ENCODE measurements at regions not wholly inside any gene's neighbourhood (a gene's known extent, or its start where the extent isn't known, plus 50 kb on each side); places are given as distances from the start of the nearest gene placed in this dataset.

DNA sequence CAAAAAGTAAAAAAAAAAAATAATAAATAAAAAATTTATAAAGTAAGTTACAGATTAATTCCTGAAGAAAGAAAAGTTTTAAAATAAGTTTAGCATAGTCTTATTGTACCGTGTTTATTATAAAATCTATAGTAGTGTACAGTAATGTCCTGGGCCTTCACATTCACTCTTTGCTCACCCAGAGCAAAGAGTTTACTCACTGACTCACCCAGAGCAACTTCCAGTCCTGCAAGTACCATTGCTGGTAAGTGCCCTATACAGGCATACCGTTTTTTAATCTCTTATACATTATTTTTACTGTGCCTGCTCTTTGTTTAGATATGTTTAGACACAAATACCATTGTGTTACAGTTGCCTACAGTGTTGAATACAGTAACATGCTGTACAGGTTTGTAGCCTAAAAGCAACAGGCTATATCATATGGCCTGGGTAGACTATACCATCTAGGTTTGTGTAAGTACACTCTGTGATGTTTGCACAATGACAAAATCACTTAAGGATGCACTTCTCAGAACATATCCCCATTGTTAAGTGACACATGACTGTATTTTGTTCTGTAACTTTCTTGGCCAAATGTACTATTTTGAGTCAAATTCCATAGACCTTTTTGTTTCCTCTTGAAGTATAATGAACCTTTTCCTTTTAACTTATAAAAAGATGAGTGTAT is 199.0 kb upstream of the NUDT6 start:
- no peak overlapping the region for H3K4me3 Mint-ChIP-seq
- H3K36me3 Mint-ChIP-seq (ENCODE audit: low read depth): peaks cover 20% of the 10 kb centered on the region
- no peak for DNase-seq
- CTCF ChIA-PET: no interaction called here
- no peak overlapping the region for H3K27ac Mint-ChIP-seq
- no peaks in the 10 kb centered on the region for H3K4me1 Mint-ChIP-seq (ENCODE audit: low read depth)
- no peaks in the 10 kb centered on the region for H3K9me3 Mint-ChIP-seq
- intact Hi-C loops (cut with micrococcal nuclease): loop anchor here (10.0 kb wide), 1 partner anchor 203 kb away; no protein-coding TSS in a partner anchor
- no peaks in the 10 kb centered on the region for H3K27me3 Mint-ChIP-seq (ENCODE audit: low read depth)

GRCh38 chr4:123125477-123125876 is 203.1 kb upstream of the NUDT6 start:
- CTCF ChIA-PET: no interaction called here
- no peak for DNase-seq
- peaks cover 14% of the 10 kb centered on the region for H3K36me3 Mint-ChIP-seq (ENCODE audit: low read depth)
- H3K27me3 Mint-ChIP-seq (ENCODE audit: low read depth): no peaks in the 10 kb centered on the region
- intact Hi-C loops (cut with micrococcal nuclease): loop anchor here (10.0 kb wide), 1 partner anchor 199 kb away; no protein-coding TSS in a partner anchor
- no peak overlapping the region for H3K27ac Mint-ChIP-seq
- H3K4me3 Mint-ChIP-seq: no peak overlapping the region
- no peaks in the 10 kb centered on the region for H3K9me3 Mint-ChIP-seq
- H3K4me1 Mint-ChIP-seq (ENCODE audit: low read depth): no peaks in the 10 kb centered on the region

DNA sequence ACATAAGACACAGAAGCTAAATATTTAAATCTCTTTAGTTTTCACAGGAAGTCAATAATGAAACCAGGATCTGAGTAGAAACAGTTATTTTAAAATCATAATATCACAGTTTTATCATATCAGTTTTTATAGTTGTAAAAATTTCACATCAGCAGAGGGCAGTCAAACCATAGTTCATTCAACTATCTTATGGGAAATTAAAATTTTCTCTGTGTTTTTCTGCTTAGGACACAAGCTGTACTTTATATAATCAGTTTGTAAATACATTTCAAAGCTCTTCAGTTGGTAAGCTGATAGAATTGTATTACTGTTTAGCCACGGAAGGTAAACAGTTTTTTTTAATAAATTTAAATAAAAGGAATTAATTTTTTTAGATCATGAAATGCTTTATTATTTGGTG is 204.8 kb upstream of the NUDT6 start:
- Mint-ChIP-seq H3K9me3 (no peaks in the 10 kb centered on the region), H3K27ac (no peak overlapping the region), H3K4me3 (no peak overlapping the region), H3K27me3 (ENCODE audit: low read depth) (no peaks in the 10 kb centered on the region), H3K4me1 (ENCODE audit: low read depth) (no peaks in the 10 kb centered on the region), H3K36me3 (ENCODE audit: low read depth) (peaks cover 13% of the 10 kb centered on the region)
- no peak for DNase-seq
- intact Hi-C loops (cut with micrococcal nuclease): loop anchor here (10.0 kb wide), 1 partner anchor 198 kb away; no protein-coding TSS in a partner anchor
- CTCF ChIA-PET: no interaction called here

DNA sequence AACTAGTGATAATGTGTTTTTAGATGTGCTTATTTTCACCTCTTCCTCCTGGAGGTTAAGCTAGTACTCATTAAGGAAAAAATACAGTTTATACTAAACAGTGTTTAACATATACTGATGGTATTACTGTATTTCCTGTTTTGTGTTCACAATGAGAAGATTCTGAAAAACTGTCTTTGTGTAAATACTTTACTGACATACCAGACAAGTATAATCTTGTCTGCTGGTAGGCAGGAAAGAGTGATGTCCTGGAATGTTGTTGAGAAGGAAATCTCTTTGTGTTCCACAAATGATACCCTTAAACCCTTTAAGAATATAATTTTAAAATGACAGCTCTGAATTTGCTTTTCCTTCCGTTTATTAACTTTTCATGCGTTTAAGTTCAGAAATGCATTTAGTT is 205.5 kb upstream of the NUDT6 start:
- intact Hi-C loops (cut with micrococcal nuclease): loop anchor here (10.0 kb wide), 1 partner anchor 197 kb away; no protein-coding TSS in a partner anchor
- no peaks in the 10 kb centered on the region for H3K27me3 Mint-ChIP-seq (ENCODE audit: low read depth)
- no peak overlapping the region for H3K27ac Mint-ChIP-seq
- no peaks in the 10 kb centered on the region for H3K9me3 Mint-ChIP-seq
- H3K4me3 Mint-ChIP-seq: no peak overlapping the region
- CTCF ChIA-PET: no interaction called here
- no peaks in the 10 kb centered on the region for H3K4me1 Mint-ChIP-seq (ENCODE audit: low read depth)
- peaks cover 13% of the 10 kb centered on the region for H3K36me3 Mint-ChIP-seq (ENCODE audit: low read depth)
- no peak for DNase-seq

DNA sequence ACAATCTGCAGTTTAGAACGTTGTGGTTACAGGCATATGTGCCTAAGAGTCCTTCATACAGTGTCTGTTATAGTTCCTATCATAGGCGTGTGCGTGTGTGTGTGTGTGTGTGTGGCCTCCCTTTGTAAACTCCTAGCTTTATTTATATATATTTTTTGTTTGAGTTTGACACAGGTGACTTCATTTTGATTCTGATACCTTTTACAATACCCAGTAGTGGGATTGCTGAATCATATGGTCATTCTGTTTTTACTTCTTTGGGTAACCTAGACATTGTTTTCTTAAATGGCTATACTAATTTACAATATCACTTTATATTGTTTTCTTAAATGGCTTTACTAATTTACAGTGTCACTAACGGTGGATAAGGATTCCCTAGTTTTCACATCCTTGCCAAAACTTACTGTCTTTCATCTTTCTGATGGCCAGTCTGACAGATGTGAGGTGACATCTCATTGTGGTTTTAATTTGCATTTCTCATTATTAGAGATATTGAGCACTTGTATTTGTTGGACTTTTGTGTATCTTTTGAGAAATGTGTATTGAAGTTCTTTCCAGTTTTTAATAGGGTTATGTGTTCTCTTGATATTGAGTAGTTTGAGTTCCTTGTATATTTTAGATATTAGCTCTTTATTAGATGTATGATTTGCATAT is 211.1 kb upstream of the NUDT6 start:
- DNase-seq: no peak
- intact Hi-C loops (cut with micrococcal nuclease): no loop called here
- Mint-ChIP-seq H3K36me3 (ENCODE audit: low read depth) (peaks cover 8% of the 10 kb centered on the region), H3K27ac (no peak overlapping the region), H3K4me3 (no peak overlapping the region), H3K4me1 (ENCODE audit: low read depth) (no peaks in the 10 kb centered on the region), H3K27me3 (ENCODE audit: low read depth) (no peaks in the 10 kb centered on the region), H3K9me3 (no peaks in the 10 kb centered on the region)
- CTCF ChIA-PET: no interaction called here

GRCh38 chr4:123144616-123145015 is 222.2 kb upstream of the NUDT6 start:
- Mint-ChIP-seq H3K27ac (no peak overlapping the region), H3K4me1 (ENCODE audit: low read depth) (no peaks in the 10 kb centered on the region), H3K9me3 (peaks cover 3% of the 10 kb centered on the region), H3K4me3 (no peak overlapping the region), H3K36me3 (ENCODE audit: low read depth) (peaks cover 13% of the 10 kb centered on the region), H3K27me3 (ENCODE audit: low read depth) (no peaks in the 10 kb centered on the region)
- DNase-seq: no peak
- CTCF ChIA-PET: no interaction called here
- intact Hi-C loops (cut with micrococcal nuclease): no loop called here

- no peaks in the 10 kb centered on the region for H3K27me3 Mint-ChIP-seq (ENCODE audit: low read depth)
- intact Hi-C loops (cut with micrococcal nuclease): no loop called here
- CTCF ChIA-PET: no interaction called here
- H3K4me1 Mint-ChIP-seq (ENCODE audit: low read depth): no peaks in the 10 kb centered on the region
- H3K27ac Mint-ChIP-seq: no peak overlapping the region
- no peaks in the 10 kb centered on the region for H3K36me3 Mint-ChIP-seq (ENCODE audit: low read depth)
- no peak for DNase-seq
- H3K4me3 Mint-ChIP-seq: no peak overlapping the region
- no peaks in the 10 kb centered on the region for H3K9me3 Mint-ChIP-seq
Observed at GRCh38 chr4:123158576-123158975, 236.2 kb upstream of the NUDT6 start.

DNA sequence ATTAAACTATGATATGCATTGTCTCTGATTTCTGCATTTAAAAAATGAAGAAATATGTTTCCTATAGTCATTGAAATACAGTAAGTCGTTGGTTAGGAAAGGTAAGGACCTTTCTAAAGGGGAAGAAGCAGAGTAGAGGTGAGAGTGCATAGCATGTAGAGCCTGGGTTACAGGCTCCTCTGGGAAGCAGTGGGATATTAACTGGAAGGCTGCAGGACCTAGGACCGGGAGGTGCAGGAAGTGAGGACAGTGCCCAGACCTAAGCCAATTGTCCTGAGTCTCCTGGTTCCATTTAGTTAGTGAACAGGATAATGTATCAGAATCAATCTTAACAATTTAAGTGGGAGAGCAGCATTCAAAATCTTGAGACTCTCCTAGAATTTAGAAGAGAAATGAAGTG is 237.1 kb upstream of the NUDT6 start:
- Mint-ChIP-seq H3K27ac (no peak overlapping the region), H3K4me3 (no peak overlapping the region), H3K4me1 (ENCODE audit: low read depth) (no peaks in the 10 kb centered on the region), H3K27me3 (ENCODE audit: low read depth) (no peaks in the 10 kb centered on the region), H3K9me3 (no peaks in the 10 kb centered on the region), H3K36me3 (ENCODE audit: low read depth) (no peaks in the 10 kb centered on the region)
- CTCF ChIA-PET: no interaction called here
- intact Hi-C loops (cut with micrococcal nuclease): no loop called here
- DNase-seq: no peak

DNA sequence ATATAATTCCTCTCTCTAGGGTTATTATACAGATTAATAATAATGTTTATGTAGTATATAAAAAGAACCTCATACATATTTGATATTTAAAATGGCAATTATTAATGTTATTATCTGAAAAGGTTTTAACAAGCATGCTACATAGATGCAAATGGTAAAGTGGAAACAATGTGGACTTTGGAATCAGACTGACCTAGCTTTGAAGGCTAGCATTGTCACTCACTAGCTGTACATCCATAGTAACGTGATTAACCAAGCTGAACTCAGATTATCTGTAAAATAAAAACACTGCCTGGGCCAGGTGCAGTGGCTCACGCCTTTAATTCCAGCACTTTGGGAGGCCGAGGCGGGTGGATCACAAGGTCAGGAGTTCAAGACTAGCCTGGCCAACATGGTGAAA is 233.7 kb upstream of the SPRY1 start:
- CTCF ChIA-PET: no interaction called here
- no peaks in the 10 kb centered on the region for H3K36me3 Mint-ChIP-seq (ENCODE audit: low read depth)
- DNase-seq: no peak
- no peaks in the 10 kb centered on the region for H3K27me3 Mint-ChIP-seq (ENCODE audit: low read depth)
- no peak overlapping the region for H3K27ac Mint-ChIP-seq
- H3K4me3 Mint-ChIP-seq: no peak overlapping the region
- intact Hi-C loops (cut with micrococcal nuclease): no loop called here
- no peaks in the 10 kb centered on the region for H3K4me1 Mint-ChIP-seq (ENCODE audit: low read depth)
- H3K9me3 Mint-ChIP-seq: no peaks in the 10 kb centered on the region

GRCh38 chr4:123163501-123163900 is 233.1 kb upstream of the SPRY1 start:
- no peak for DNase-seq
- H3K9me3 Mint-ChIP-seq: no peaks in the 10 kb centered on the region
- CTCF ChIA-PET: no interaction called here
- intact Hi-C loops (cut with micrococcal nuclease): no loop called here
- no peak overlapping the region for H3K27ac Mint-ChIP-seq
- H3K36me3 Mint-ChIP-seq (ENCODE audit: low read depth): no peaks in the 10 kb centered on the region
- H3K27me3 Mint-ChIP-seq (ENCODE audit: low read depth): no peaks in the 10 kb centered on the region
- no peaks in the 10 kb centered on the region for H3K4me1 Mint-ChIP-seq (ENCODE audit: low read depth)
- H3K4me3 Mint-ChIP-seq: no peak overlapping the region

DNA sequence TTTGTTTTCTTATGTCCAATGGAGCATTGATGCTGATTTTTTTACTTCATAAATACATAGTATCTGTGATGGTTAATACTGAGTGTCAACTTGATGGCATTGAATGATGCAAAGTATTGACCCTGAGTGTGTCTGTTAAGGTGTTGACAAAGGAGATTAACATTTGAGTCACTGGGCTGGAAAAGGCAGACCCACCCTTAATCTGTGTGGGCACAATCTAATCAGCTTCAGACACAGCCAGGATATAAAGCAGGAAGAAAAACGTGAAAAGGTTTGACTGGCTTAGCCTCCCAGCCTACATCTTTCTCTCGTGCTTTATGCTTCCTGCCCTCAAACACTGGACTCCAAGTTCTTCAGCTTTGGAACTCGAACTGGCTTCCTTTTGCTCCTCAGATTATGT is 230.6 kb upstream of the SPRY1 start:
- Mint-ChIP-seq H3K4me1 (ENCODE audit: low read depth) (no peaks in the 10 kb centered on the region), H3K9me3 (no peaks in the 10 kb centered on the region), H3K4me3 (no peak overlapping the region), H3K27ac (no peak overlapping the region), H3K27me3 (ENCODE audit: low read depth) (no peaks in the 10 kb centered on the region), H3K36me3 (ENCODE audit: low read depth) (peaks cover 2% of the 10 kb centered on the region)
- DNase-seq: no peak
- intact Hi-C loops (cut with micrococcal nuclease): no loop called here
- CTCF ChIA-PET: no interaction called here

GRCh38 chr4:123167931-123168330 is 228.7 kb upstream of the SPRY1 start:
- intact Hi-C loops (cut with micrococcal nuclease): no loop called here
- DNase-seq: no peak
- H3K4me1 Mint-ChIP-seq (ENCODE audit: low read depth): no peaks in the 10 kb centered on the region
- no peak overlapping the region for H3K4me3 Mint-ChIP-seq
- CTCF ChIA-PET: interaction anchor here (0.6 kb wide), 1 partner anchor 66 kb away, joined by 3 read pairs; no protein-coding TSS in a partner anchor
- no peak overlapping the region for H3K27ac Mint-ChIP-seq
- H3K9me3 Mint-ChIP-seq: no peaks in the 10 kb centered on the region
- no peaks in the 10 kb centered on the region for H3K27me3 Mint-ChIP-seq (ENCODE audit: low read depth)
- H3K36me3 Mint-ChIP-seq (ENCODE audit: low read depth): peaks cover 3% of the 10 kb centered on the region

- H3K4me1 Mint-ChIP-seq (ENCODE audit: low read depth): no peaks in the 10 kb centered on the region
- H3K27me3 Mint-ChIP-seq (ENCODE audit: low read depth): no peaks in the 10 kb centered on the region
- H3K4me3 Mint-ChIP-seq: no peak overlapping the region
- CTCF ChIA-PET: no interaction called here
- intact Hi-C loops (cut with micrococcal nuclease): no loop called here
- H3K9me3 Mint-ChIP-seq: no peaks in the 10 kb centered on the region
- no peak for DNase-seq
- H3K27ac Mint-ChIP-seq: no peak overlapping the region
- peaks cover 3% of the 10 kb centered on the region for H3K36me3 Mint-ChIP-seq (ENCODE audit: low read depth)
Observed at GRCh38 chr4:123168812-123169211, 227.8 kb upstream of the SPRY1 start.
